Fibroblast of villous mesenchyme (primary cell): ENCODE measurements at regions not wholly inside any gene's neighbourhood (a gene's known extent, or its start where the extent isn't known, plus 50 kb on each side); places are given as distances from the start of the nearest gene placed in this dataset.

Source experiments
- DNase-seq: peaks from one replicate; pipeline ENCODE4 v3.0.0-alpha.2; 2010; ENCODE audit warnings: low read depth
- H3K4me3 ChIP-seq: 2 replicates; pipeline ENCODE4 v1.5.1; 2011; ENCODE audit warnings: low read depth, mild to moderate bottlenecking, low read length
- CTCF ChIP-seq: IDR thresholded peaks from 2 replicates; pipeline ENCODE4 v1.5.1; 2012; ENCODE audit warnings: low read depth, mild to moderate bottlenecking, low read length; ENCODE audit not compliant: insufficient read depth

GRCh38 chr10:130618647-130619046 lies 482.5 kb downstream of the GLRX3 start:
- no peak for DNase-seq
- no peak overlapping the region for H3K4me3 ChIP-seq
- TF ChIP-seq CTCF = no peak

- TF ChIP-seq CTCF = no peak
- no peak overlapping the region for H3K4me3 ChIP-seq
- DNase-seq = no peak
These were observed 485.1 kb downstream of the GLRX3 start for GRCh38 chr10:130621231-130621775.

GRCh38 chr10:130623680-130624267 lies 487.6 kb downstream of the GLRX3 start:
- H3K4me3 ChIP-seq = no peak overlapping the region
- no peak for DNase-seq
- TF ChIP-seq CTCF = no peak

- H3K4me3 ChIP-seq = no peak overlapping the region
- no peak for TF ChIP-seq CTCF
- DNase-seq = no peak
These were observed 491.3 kb downstream of the GLRX3 start for GRCh38 chr10:130627346-130628045.

- no peak overlapping the region for H3K4me3 ChIP-seq
- TF ChIP-seq CTCF = no peak
- DNase-seq = no peak
These were observed 493.9 kb downstream of the GLRX3 start for GRCh38 chr10:130630135-130630534.

- H3K4me3 ChIP-seq = no peak overlapping the region
- TF ChIP-seq CTCF = no peak
- no peak for DNase-seq
These were observed 495.2 kb downstream of the GLRX3 start for GRCh38 chr10:130631142-130632096.
